Medulla oblongata (tissue), 1 donor: ENCODE measurements at regions not wholly inside any gene's neighbourhood (a gene's known extent, or its start where the extent isn't known, plus 50 kb on each side); places are given as distances from the start of the nearest gene placed in this dataset.

Experiments used
- DNase-seq: peaks from one replicate; pipeline ENCODE4 v3.0.0-alpha.2; 2015; ENCODE audit errors: extremely low spot score

- peak; percentile 3 for DNase-seq
Measured at GRCh38 chr9:118414676-118415075, 710.5 kb downstream of the TLR4 start.

- no peak for DNase-seq
Measured at GRCh38 chr9:118418887-118419565, 714.8 kb downstream of the TLR4 start.

- no peak for DNase-seq
Measured at GRCh38 chr9:118419676-118420075, 715.5 kb downstream of the TLR4 start.

DNA sequence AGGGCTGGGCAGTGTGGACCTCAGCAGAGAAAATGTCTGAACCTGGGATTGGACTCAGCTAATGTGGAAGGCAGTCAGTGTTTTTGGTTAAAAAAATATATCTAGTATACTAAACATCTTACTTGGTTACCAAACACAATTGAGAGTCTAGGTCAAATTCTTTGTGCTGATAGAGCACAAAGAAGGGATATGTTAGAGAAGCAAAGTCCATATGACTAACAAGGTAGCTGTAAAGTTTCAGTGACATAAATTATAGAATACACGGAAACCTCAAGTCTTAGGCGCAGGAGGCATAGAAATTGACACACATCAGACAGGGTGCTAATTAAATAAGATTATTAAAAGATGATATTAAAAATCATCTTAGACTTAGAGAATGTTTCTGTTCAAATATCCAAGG, 718.3 kb downstream of the TLR4 start:
- DNase-seq, result no peak

GRCh38 chr9:118423021-118423420, 718.8 kb downstream of the TLR4 start:
- DNase-seq, result no peak

DNA sequence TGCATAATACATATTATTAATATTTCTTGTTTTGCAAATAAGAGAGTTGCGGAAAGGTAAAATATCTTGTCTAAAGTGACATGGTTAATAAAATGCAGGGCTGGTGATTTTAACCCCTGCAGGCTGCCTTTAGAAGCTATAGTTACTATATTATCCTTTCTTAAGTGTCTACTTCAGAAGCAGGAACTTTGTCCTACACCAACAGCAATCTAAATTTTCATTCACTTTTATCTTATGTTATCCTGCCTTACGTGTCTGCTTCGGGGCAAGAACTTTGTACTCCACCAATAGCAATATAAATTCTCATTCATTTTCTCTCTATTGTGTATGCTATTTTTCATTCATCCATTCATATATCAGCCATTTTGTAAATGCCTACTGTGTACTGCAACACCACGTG, 719.5 kb downstream of the TLR4 start:
- DNase-seq, result no peak

GRCh38 chr9:118426772-118427171, 722.6 kb downstream of the TLR4 start:
- DNase-seq, result no peak

GRCh38 chr9:118438810-118439209, 734.6 kb downstream of the TLR4 start:
- no peak for DNase-seq

- DNase-seq, result no peak
Measured at GRCh38 chr9:118439441-118439840, 735.2 kb downstream of the TLR4 start.

- DNase-seq, result no peak
Measured at GRCh38 chr9:118444403-118444802, 740.2 kb downstream of the TLR4 start.

DNA sequence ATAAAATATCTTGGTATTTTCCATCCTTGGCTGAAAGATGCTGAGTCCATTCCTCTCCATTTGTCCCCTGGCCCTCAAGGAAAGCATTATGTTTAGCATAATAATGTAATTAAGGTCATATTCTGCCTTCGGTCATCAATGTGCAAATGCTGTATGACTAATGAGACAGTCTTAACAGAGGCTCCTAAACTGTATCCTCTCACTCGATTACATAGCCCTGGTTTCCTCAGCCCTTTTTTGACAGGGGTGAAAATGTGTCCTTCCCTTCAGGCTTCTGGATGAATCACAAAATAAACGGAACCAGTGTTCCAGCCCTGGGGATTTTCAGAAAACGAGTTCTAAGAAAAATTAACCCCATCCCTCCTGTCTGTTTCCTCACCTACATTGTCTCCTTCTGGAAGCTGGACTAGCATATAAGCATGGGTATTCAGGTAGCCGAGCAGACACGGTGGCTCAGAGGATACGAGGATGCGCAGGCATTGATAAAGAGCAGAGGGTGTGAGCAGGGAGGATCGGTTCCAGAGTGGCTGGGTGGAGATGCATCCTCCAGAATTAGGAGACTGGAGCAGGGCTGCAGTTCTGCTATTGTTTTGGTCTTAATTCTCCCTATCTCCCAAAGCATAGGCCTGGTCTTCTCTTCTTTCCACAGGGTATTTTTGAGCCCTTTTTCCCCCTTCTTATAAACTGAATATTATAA, 742.9 kb downstream of the TLR4 start:
- DNase-seq, result no peak

DNA sequence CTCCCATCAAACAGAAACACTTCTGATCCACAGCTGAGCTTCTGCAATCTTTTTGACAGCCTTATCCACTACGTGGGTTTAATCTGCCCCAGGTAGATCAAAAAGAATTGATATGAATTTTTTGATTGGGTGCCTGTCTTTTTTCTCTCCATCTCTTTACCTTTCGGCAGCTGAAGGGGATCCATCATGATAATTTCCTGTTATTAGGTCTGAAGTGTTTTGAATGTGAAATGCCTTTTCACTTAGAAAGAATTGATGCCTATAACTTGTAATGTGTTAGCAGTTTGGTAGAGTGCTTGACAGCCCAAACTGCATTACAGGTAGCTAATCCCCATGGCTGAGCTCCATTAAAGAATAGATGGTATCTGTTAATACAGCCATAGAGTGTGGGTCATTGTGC, 745.4 kb downstream of the TLR4 start:
- DNase-seq, result no peak

GRCh38 chr9:118455259-118455658, 751.1 kb downstream of the TLR4 start:
- DNase-seq, result no peak

DNA sequence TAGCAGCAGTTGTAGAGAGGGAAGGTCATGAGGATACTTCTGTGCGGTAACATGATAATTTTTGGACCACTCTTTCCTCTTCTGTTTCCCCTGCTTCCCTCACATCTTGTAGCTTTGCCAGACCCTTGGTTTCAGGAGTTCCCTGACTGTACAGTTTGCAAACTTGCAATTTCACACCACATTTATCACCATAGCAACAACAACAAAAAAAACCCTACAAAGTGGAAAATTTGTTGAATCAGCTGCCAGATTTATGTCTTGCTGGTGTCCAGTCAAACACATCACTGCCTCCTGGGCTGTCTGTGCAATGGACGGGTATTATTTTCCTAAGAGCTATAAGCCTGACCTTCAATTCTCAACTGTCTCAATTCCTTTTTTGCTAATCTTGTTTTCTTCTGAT, 751.6 kb downstream of the TLR4 start:
- DNase-seq, result no peak

- no peak for DNase-seq
Measured at GRCh38 chr9:118457171-118458000, 753.2 kb downstream of the TLR4 start.

GRCh38 chr9:118459913-118460312, 755.7 kb downstream of the TLR4 start:
- no peak for DNase-seq

DNA sequence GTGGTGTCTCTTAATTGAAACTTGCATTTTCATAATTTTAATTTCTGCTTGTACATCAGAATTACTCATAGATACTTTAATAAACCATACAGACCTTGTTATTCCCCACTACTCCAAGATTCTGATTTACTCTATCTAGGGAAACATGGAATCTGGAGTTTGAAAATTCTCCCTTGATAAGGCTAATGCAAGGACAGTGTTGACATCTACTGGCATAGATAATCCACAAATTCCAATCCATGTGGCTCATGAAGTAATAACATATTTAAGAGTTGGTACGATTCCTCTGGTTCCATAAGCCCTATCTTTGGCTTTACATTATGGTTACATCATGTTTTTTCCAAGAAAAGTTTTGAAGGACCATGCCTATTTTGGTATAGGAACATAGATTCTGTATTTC, 759.2 kb downstream of the TLR4 start:
- DNase-seq, result no peak

- DNase-seq, result peak; percentile 11
Measured at GRCh38 chr9:118473521-118473920, 769.3 kb downstream of the TLR4 start.

- no peak for DNase-seq
Measured at GRCh38 chr9:118478752-118479151, 774.5 kb downstream of the TLR4 start.

DNA sequence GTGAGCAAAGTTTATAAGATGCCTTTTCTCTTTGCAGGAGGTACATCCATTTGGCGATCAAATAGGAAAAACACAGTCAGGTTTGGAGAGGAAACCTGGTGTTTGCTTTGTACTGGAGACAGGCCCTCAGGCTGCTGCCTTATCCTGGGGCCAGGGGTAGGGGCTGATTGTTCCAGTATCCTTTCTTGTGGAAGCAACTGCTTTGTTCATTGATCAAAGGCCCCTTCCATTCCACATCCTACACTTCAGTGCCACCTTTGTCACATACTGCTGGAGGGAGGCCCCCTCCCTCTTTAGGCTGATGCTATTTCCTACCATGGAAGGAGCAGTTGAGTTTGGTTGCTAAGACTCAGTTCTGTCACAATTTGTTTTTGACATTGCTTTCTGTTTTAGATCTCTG, 778.1 kb downstream of the TLR4 start:
- no peak for DNase-seq

- DNase-seq, result no peak
Measured at GRCh38 chr9:118483677-118484076, 779.5 kb downstream of the TLR4 start.

- no peak for DNase-seq
Measured at GRCh38 chr9:118503236-118503635, 799.0 kb downstream of the TLR4 start.

- no peak for DNase-seq
Measured at GRCh38 chr9:118510711-118511110, 806.5 kb downstream of the TLR4 start.
